ENCODE measurements at regions not wholly inside any gene's neighbourhood (a gene's known extent, or its start where the extent isn't known, plus 50 kb on each side); places are given as distances from the start of the nearest gene placed in this dataset.

- H2BK5ac ChIP-seq (ENCODE audit: low read depth, low read length, poor library complexity, severe bottlenecking): no peak overlapping the region
- no peak overlapping the region for H2BK15ac ChIP-seq (ENCODE audit: low read depth, poor library complexity, severe bottlenecking)
- no peak overlapping the region for H3K27ac ChIP-seq (ENCODE audit: low read length, poor library complexity, severe bottlenecking)
- no peaks in the 10 kb centered on the region for H3K4me1 ChIP-seq (ENCODE audit: control insufficient read depth, insufficient read depth, low read depth, low read length)
- no peak overlapping the region for H3K4ac ChIP-seq (ENCODE audit: low read depth in 1 of 2, low read length in 2 of 2)
- 100% methylated on average over 4 of the region's 5 CpGs for WGBS
- no peak overlapping the region for H3K18ac ChIP-seq (ENCODE audit: low read depth in 1 of 2, low read length in 2 of 2)
- no peaks in the 10 kb centered on the region for H3K79me1 ChIP-seq (replicated peaks; ENCODE audit: low read length, poor library complexity, severe bottlenecking)
- no peak overlapping the region for H3K23ac ChIP-seq (ENCODE audit: low read length in 2 of 2)
- no peak for DNase-seq
- H3K36me3 ChIP-seq (ENCODE audit: control insufficient read depth in 1 of 2, insufficient read depth in 2 of 2, low read depth in 1 of 2, low read length in 2 of 2): no peaks in the 10 kb centered on the region
- H3K4me3 ChIP-seq (ENCODE audit: insufficient read depth in 1 of 2, low read depth in 1 of 2, low read length in 2 of 2): no peak overlapping the region
- no peaks in the 10 kb centered on the region for H3K27me3 ChIP-seq (ENCODE audit: control insufficient read depth in 1 of 2, insufficient read depth in 1 of 2, low read length in 2 of 2)
- no peak overlapping the region for H3K4me2 ChIP-seq (ENCODE audit: low read length, poor library complexity, severe bottlenecking)
- no peak overlapping the region for H4K8ac ChIP-seq (ENCODE audit: low read length)
- no peak overlapping the region for H2BK120ac ChIP-seq (ENCODE audit: low read depth, low read length)
- no peak overlapping the region for H3K9ac ChIP-seq (ENCODE audit: low read length)
- H3K9me3 ChIP-seq (ENCODE audit: control insufficient read depth, low read length): no peaks in the 10 kb centered on the region
- no peak overlapping the region for H2BK12ac ChIP-seq (ENCODE audit: low read length in 2 of 2)
- H3K14ac ChIP-seq (ENCODE audit: low read length in 2 of 2): no peak overlapping the region
- H2AFZ ChIP-seq (ENCODE audit: low read depth, low read length): no peak overlapping the region
- H2AK5ac ChIP-seq (ENCODE audit: low read length, severe bottlenecking): no peak overlapping the region
- no peak overlapping the region for H4K91ac ChIP-seq (ENCODE audit: low read length)
Measured at GRCh38 chr1:192003295-192004077, 154.8 kb upstream of the RGS18 start.

- Histone ChIP-seq H3K27me3 (ENCODE audit: control insufficient read depth in 1 of 2, insufficient read depth in 1 of 2, low read length in 2 of 2) (no peaks in the 10 kb centered on the region), H2AK5ac (ENCODE audit: low read length, severe bottlenecking) (no peak overlapping the region), H2BK120ac (ENCODE audit: low read depth, low read length) (no peak overlapping the region), H3K18ac (ENCODE audit: low read depth in 1 of 2, low read length in 2 of 2) (no peak overlapping the region), H2BK5ac (ENCODE audit: low read depth, low read length, poor library complexity, severe bottlenecking) (no peak overlapping the region), H3K27ac (ENCODE audit: low read length, poor library complexity, severe bottlenecking) (no peak overlapping the region), H3K36me3 (ENCODE audit: control insufficient read depth in 1 of 2, insufficient read depth in 2 of 2, low read depth in 1 of 2, low read length in 2 of 2) (no peaks in the 10 kb centered on the region), H4K91ac (ENCODE audit: low read length) (no peak overlapping the region), H4K8ac (ENCODE audit: low read length) (no peak overlapping the region), H3K4ac (ENCODE audit: low read depth in 1 of 2, low read length in 2 of 2) (no peak overlapping the region), H3K9ac (ENCODE audit: low read length) (no peak overlapping the region), H3K14ac (ENCODE audit: low read length in 2 of 2) (no peak overlapping the region), H2BK15ac (ENCODE audit: low read depth, poor library complexity, severe bottlenecking) (no peak overlapping the region), H3K4me1 (ENCODE audit: control insufficient read depth, insufficient read depth, low read depth, low read length) (no peaks in the 10 kb centered on the region), H3K79me1 (replicated peaks; ENCODE audit: low read length, poor library complexity, severe bottlenecking) (no peaks in the 10 kb centered on the region), H3K4me2 (ENCODE audit: low read length, poor library complexity, severe bottlenecking) (no peak overlapping the region), H2BK12ac (ENCODE audit: low read length in 2 of 2) (no peak overlapping the region), H3K9me3 (ENCODE audit: control insufficient read depth, low read length) (no peaks in the 10 kb centered on the region), H3K23ac (ENCODE audit: low read length in 2 of 2) (no peak overlapping the region), H3K4me3 (ENCODE audit: insufficient read depth in 1 of 2, low read depth in 1 of 2, low read length in 2 of 2) (no peak overlapping the region), H2AFZ (ENCODE audit: low read depth, low read length) (no peak overlapping the region)
- no peak for DNase-seq
- WGBS: 93% methylated on average over 3 of the region's 3 CpGs
Measured at GRCh38 chr1:192005976-192006375, 152.3 kb upstream of the RGS18 start.

- no peak overlapping the region for H2BK5ac ChIP-seq (ENCODE audit: low read depth, low read length, poor library complexity, severe bottlenecking)
- no peak overlapping the region for H3K4me3 ChIP-seq (ENCODE audit: insufficient read depth in 1 of 2, low read depth in 1 of 2, low read length in 2 of 2)
- no peak overlapping the region for H3K23ac ChIP-seq (ENCODE audit: low read length in 2 of 2)
- H4K91ac ChIP-seq (ENCODE audit: low read length): no peak overlapping the region
- no peak overlapping the region for H2AK5ac ChIP-seq (ENCODE audit: low read length, severe bottlenecking)
- H4K8ac ChIP-seq (ENCODE audit: low read length): no peak overlapping the region
- no peak for DNase-seq
- no peaks in the 10 kb centered on the region for H3K36me3 ChIP-seq (ENCODE audit: control insufficient read depth in 1 of 2, insufficient read depth in 2 of 2, low read depth in 1 of 2, low read length in 2 of 2)
- H2BK12ac ChIP-seq (ENCODE audit: low read length in 2 of 2): no peak overlapping the region
- no peak overlapping the region for H3K27ac ChIP-seq (ENCODE audit: low read length, poor library complexity, severe bottlenecking)
- H3K4me1 ChIP-seq (ENCODE audit: control insufficient read depth, insufficient read depth, low read depth, low read length): no peaks in the 10 kb centered on the region
- no peaks in the 10 kb centered on the region for H3K79me1 ChIP-seq (replicated peaks; ENCODE audit: low read length, poor library complexity, severe bottlenecking)
- no peak overlapping the region for H2AFZ ChIP-seq (ENCODE audit: low read depth, low read length)
- no CpG with 5 or more reads among the region's 1 CpG for WGBS
- H3K4ac ChIP-seq (ENCODE audit: low read depth in 1 of 2, low read length in 2 of 2): no peak overlapping the region
- H3K27me3 ChIP-seq (ENCODE audit: control insufficient read depth in 1 of 2, insufficient read depth in 1 of 2, low read length in 2 of 2): no peaks in the 10 kb centered on the region
- no peak overlapping the region for H3K14ac ChIP-seq (ENCODE audit: low read length in 2 of 2)
- H3K4me2 ChIP-seq (ENCODE audit: low read length, poor library complexity, severe bottlenecking): no peak overlapping the region
- no peaks in the 10 kb centered on the region for H3K9me3 ChIP-seq (ENCODE audit: control insufficient read depth, low read length)
- no peak overlapping the region for H2BK15ac ChIP-seq (ENCODE audit: low read depth, poor library complexity, severe bottlenecking)
- H3K18ac ChIP-seq (ENCODE audit: low read depth in 1 of 2, low read length in 2 of 2): no peak overlapping the region
- H3K9ac ChIP-seq (ENCODE audit: low read length): no peak overlapping the region
- H2BK120ac ChIP-seq (ENCODE audit: low read depth, low read length): no peak overlapping the region
Measured at GRCh38 chr1:192008281-192008825, 149.9 kb upstream of the RGS18 start.

GRCh38 chr1:192010406-192010805, 147.9 kb upstream of the RGS18 start:
- H3K18ac ChIP-seq (ENCODE audit: low read depth in 1 of 2, low read length in 2 of 2): no peak overlapping the region
- H4K91ac ChIP-seq (ENCODE audit: low read length): no peak overlapping the region
- H3K79me1 ChIP-seq (replicated peaks; ENCODE audit: low read length, poor library complexity, severe bottlenecking): no peaks in the 10 kb centered on the region
- WGBS: no CpG with 5 or more reads among the region's 1 CpG
- H2BK120ac ChIP-seq (ENCODE audit: low read depth, low read length): no peak overlapping the region
- H3K9ac ChIP-seq (ENCODE audit: low read length): no peak overlapping the region
- H3K14ac ChIP-seq (ENCODE audit: low read length in 2 of 2): no peak overlapping the region
- no peaks in the 10 kb centered on the region for H3K27me3 ChIP-seq (ENCODE audit: control insufficient read depth in 1 of 2, insufficient read depth in 1 of 2, low read length in 2 of 2)
- H4K8ac ChIP-seq (ENCODE audit: low read length): no peak overlapping the region
- no peak overlapping the region for H2BK5ac ChIP-seq (ENCODE audit: low read depth, low read length, poor library complexity, severe bottlenecking)
- H3K23ac ChIP-seq (ENCODE audit: low read length in 2 of 2): no peak overlapping the region
- no peak overlapping the region for H2BK15ac ChIP-seq (ENCODE audit: low read depth, poor library complexity, severe bottlenecking)
- H3K27ac ChIP-seq (ENCODE audit: low read length, poor library complexity, severe bottlenecking): no peak overlapping the region
- H2AK5ac ChIP-seq (ENCODE audit: low read length, severe bottlenecking): no peak overlapping the region
- H3K36me3 ChIP-seq (ENCODE audit: control insufficient read depth in 1 of 2, insufficient read depth in 2 of 2, low read depth in 1 of 2, low read length in 2 of 2): no peaks in the 10 kb centered on the region
- no peaks in the 10 kb centered on the region for H3K9me3 ChIP-seq (ENCODE audit: control insufficient read depth, low read length)
- no peak overlapping the region for H2AFZ ChIP-seq (ENCODE audit: low read depth, low read length)
- H3K4me1 ChIP-seq (ENCODE audit: control insufficient read depth, insufficient read depth, low read depth, low read length): no peaks in the 10 kb centered on the region
- peak; percentile 56 for DNase-seq
- H2BK12ac ChIP-seq (ENCODE audit: low read length in 2 of 2): no peak overlapping the region
- H3K4ac ChIP-seq (ENCODE audit: low read depth in 1 of 2, low read length in 2 of 2): no peak overlapping the region
- H3K4me3 ChIP-seq (ENCODE audit: insufficient read depth in 1 of 2, low read depth in 1 of 2, low read length in 2 of 2): no peak overlapping the region
- H3K4me2 ChIP-seq (ENCODE audit: low read length, poor library complexity, severe bottlenecking): no peak overlapping the region

All from mesenchymal stem cell (in vitro differentiated cells and primary cell).